HG03108 (cell line): ENCODE measurements at regions not wholly inside any gene's neighbourhood (a gene's known extent, or its start where the extent isn't known, plus 50 kb on each side); places are given as distances from the start of the nearest gene placed in this dataset.

Experiments used
- ATAC-seq: cut with Tn5 transposase; IDR thresholded peaks from one replicate; pipeline ENCODE4 v1.9.1; 2021; ENCODE audit warnings: moderate library complexity; ENCODE audit not compliant: unreplicated experiment

DNA sequence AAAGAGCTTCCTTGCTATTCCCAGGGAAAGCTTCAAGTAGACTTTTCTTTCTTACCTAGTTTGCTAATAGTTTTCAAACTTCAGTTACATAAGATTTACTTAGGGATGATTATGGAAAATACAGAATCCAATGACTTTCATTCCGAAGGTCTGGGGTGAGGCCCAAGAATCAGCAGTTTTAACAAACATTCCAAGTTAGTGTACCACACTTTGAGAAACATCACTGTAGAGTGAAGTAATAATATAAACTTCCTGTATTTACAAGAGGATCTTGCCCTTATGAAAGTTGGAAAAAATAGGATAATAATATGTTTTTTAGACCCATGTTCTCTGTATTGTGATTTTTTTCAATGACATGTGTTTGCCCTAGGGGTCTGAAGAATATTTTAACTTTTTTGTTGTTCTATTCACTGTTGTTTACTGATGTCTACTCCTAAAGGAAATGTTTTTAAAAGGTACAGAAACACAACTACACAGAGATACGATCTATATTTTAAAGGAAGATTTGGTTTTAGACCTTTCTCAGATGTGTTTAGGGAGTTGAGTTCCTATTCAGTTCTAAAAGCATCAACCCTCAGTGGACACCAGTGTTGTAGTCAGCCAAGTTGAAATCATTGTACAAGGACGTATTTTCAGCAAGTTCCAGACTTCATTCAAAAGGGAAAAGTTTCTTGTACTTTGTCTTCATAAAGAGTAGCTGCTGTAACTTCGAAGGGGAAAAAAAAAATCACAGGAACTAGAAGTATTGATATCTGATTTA lies 295.8 kb upstream of the SLC7A11 start:
- ATAC-seq, result no peak

DNA sequence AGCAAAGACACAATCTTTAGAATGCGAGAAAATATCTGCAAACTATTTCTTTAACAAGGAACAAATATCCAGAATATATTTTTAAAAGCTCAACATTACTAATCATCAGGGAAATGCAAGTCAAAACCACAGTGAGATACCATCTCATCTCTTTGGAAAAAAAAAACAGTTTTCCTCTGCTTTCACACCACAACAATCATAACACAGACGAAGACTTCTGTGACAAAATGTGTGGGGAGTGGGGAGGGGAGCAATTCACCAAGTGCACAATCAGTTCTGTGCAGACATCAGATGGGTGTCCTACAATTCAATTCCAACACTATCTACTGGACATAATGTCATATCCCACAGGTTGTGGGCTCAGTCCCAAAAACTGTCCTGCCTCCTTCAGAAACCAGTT lies 293.2 kb upstream of the SLC7A11 start:
- no peak for ATAC-seq

DNA sequence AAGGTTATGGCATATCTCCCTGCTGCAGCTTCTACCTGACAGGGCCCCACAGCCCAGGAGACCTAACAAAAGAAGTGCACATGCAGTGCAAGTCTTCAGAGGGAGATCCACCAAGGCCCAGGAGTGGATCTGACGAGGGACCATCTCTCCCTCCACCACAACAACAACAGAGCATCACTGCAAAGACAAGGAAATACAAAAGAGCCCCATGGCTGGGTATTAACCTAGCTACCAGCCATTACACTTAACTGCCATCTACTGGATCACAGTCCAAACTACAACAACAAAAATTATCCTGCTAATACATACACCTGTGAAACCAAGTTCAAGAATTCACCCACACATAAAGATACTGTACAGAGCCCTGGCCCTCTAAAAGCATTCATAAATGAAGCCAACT lies 280.2 kb upstream of the SLC7A11 start:
- no peak for ATAC-seq

DNA sequence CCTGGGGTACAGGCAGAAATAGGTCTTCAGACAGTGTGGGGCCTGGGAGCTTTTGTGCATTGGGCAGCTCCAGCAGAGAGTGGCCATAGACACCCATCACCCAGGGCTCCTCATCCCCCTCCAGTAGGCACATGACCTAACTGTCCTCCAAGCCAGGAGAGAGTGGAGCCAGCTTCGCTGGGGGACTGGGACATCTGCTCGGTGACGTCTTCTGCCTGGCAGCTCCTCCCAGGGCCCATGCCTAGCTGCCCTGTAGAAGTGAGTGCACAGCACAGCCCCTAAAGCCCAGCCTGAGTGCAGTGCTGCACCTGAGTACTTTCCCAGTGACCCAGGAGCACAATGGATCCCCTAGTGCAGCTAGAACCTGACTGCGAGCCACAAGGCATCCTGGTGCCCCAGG lies 279.7 kb upstream of the SLC7A11 start:
- no peak for ATAC-seq

DNA sequence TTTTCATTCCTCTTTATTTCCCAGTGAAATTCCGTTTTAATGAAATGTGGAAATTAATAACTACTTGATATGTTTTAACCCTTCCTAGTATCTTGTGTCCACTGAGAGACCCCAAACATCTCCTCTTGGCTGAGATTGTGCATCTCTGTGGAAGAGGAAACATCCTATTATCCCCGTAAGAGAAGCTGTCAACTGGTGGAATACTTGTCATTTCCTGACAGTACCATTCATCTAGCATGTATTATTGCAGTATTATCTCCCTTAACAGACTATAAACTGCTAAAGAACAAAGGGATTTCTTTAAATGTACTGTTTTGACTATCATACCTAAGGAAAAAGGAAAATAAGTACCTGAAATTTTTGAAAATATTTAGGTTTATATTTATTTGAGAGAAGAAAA lies 277.3 kb upstream of the SLC7A11 start:
- no peak for ATAC-seq

DNA sequence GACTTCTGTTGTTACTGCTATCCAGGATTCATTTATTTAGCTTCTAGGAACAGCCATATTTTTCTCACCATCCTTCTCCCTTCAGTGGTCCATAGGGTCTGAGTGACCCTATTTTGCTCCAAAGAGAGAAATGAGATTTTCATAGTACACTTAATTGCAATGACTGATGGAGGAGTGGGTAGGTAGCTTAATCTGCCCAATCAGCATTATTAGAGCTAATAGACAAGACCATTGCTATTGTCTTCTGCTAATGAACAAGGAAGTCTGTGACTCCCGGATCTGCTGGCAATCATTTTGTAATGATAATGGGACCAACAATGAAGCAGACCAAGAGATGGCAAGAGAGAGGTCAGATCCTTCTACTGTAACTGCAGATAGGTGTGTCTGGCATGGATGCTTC lies 271.4 kb upstream of the SLC7A11 start:
- ATAC-seq, result no peak

DNA sequence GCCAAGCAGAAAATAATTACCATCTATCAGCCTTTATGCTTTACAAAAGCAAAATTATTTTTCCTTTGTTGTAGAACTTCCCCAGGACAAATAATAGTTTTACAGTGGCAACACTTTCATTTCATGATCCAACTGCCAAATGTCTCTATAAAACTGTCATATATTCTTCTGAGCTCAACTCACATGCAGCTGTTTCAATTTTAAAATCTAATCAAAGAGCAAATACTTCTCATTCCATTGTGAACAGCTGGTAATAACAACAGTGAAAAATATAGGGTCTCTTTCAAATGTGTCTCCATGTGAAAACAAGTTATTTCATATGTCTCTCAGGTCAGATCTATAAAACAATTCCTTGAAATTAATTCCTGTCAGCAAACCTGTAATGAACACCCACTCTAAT lies 270.6 kb upstream of the SLC7A11 start:
- no peak for ATAC-seq

DNA sequence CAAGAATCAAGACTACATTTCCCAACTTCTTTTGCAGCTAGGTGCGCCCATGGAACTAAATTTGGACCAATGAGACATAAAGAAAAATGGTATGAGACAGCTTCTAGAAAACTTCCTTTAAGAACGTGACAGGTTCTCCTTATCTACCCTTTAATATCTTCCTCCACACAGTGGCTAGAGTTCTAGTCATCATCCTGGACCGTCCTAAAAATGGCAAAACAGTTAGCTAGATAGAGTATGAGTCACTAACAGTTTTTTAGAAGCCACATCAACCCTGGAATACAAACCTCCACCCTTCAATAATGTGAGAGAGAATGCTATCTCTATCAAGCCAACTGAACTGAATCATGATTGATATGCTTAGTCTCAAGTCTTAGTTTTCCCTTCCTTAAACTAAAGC lies 267.9 kb upstream of the SLC7A11 start:
- ATAC-seq, result no peak

DNA sequence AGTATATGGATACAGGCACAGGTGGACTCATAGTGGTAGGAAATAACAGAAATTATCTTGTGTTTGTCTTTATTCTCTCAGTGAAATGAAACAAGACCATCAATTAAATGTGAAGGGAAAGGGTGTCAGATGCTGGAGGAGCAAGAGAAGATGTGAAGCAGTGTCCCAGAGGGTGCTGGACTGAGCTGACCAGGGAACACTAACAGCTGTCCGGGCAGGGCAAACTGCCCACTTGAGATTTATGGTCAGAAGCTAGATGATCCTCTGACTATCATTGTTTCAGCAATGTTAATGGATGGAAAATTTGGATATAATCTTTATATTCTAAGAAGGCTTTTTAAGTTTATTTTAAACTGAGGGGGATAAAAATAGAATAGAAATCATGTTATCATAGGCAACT lies 267.2 kb upstream of the SLC7A11 start:
- ATAC-seq, result no peak

DNA sequence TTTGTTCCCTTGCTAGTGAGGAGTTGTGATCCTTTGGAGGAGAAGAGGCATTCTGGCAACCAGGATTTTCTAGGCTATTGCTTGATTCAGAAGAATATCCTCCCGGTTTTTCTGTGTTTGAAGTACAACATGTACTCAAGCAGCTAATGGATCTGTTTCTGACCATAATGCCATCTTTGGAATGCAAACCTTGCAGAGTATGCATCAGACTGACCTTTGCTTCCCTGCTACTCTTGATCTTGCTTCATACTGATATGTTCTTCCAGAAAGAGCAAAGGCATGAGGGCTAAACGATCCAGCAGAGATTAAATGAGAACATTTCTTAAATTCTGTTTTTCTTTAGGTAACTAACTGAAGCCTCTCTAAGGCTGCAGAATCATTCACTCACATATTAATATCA lies 265.4 kb upstream of the SLC7A11 start:
- ATAC-seq, result no peak

DNA sequence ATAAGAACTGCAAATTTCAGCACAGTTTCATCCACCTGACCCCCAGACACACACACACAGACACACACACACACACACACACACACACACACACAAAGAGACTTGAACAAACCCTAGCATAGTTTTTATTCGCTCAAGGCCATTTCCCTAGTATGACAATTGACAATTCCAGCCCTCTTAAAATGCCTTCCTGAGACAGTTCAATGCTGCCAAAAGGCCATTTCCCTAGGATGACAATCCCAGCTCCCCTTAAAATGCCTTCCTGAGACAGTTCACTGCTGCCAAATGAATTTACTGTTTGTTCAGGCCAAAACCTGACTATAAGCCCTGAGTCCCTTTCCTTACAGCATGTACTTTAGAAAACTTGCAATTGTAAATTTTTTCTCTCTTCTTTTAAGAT lies 259.5 kb upstream of the SLC7A11 start:
- ATAC-seq, result no peak

DNA sequence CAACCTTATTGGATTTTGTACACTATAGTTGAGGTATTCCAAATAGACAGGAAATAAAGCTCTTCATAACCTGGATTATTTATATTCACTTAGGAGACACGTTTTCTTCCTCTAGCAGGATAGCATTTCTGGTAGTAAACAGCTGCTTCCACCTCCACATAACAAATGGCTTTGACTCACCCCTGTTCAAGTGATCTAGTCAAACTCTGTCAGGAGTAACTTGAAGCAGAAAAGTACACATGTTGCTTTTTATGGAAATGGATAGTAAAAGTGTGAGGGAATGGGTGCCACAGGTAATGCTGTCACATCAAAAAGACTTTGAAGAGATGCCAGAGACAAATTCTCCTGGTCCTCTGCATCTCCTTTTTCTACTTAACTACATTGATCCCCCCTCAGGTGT lies 258.7 kb upstream of the SLC7A11 start:
- no peak for ATAC-seq

DNA sequence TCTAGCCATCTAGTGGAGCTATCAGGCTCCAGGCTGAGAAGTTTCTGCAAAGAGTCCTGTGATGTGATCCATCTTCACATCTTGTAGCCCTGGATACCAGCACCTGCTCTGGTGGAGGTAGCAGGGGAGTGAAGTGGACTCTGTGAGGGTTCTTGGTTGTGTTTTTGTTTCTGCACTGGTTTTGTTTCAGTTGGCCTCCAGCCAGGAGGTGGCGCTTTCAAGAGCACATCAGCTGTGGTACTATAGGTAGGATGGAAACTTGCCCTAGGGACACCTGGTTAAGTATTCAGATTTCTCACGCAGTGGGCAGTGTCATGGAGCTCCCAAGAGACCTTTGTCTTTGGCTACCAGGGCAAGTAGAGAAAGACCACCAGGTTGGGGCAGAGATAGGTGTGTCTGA lies 257.5 kb upstream of the SLC7A11 start:
- ATAC-seq, result no peak

DNA sequence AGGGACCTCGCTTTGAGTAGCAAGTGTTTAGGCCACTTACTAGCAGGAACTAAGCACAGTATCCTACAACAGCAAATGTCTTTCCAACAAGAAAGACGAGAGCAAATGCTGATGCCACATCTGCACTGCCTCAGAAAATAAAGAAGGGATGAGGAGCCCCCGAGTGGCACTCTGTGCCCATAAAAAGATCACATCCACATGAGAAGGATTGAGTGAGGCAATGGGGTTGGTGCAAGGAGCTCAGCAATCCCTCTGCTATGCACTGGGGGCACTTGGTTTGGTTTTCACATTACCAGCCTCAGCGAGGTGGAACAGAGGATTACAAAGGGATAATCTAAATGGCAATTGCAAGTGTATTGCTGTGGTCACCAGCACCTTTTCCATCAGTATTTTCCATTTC lies 252.8 kb upstream of the SLC7A11 start:
- ATAC-seq, result no peak

DNA sequence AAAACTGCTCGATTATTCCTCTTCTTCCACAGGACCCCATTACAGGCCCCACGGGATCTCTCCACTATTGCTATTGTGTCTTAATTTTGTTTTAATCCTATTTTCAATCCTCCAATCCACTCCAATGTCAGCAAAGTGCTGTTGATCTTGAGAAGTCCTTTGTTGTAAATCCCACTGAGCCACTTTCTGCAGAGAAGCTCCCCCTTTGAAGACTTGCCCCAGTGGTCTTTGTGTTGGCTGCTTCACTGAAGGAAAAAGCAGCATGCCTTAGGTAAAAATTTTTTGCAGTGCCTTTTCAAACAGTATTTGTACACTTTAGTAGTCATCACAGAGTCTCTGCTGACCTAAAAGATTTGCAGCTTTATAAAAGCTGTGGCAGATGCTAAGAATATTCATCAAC lies 252.0 kb upstream of the SLC7A11 start:
- no peak for ATAC-seq

DNA sequence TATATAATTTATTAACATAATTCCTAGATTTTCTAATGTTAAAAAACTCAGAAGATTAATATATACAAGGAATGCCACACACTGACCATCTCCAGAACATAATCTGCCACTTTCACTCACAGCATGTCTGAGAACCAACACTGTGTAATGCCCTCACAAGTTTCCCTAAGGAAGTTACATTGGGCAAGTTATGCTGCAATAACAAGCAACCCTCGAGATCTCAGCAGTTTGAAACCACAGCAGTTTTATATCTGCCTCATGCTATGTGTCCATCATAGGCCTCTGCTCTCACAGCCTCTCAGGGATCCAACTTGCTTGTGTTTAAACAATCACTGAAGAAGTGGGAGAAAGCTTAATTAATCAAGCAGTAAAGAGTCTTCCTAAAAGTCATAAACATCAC lies 250.0 kb upstream of the SLC7A11 start:
- ATAC-seq, result no peak

DNA sequence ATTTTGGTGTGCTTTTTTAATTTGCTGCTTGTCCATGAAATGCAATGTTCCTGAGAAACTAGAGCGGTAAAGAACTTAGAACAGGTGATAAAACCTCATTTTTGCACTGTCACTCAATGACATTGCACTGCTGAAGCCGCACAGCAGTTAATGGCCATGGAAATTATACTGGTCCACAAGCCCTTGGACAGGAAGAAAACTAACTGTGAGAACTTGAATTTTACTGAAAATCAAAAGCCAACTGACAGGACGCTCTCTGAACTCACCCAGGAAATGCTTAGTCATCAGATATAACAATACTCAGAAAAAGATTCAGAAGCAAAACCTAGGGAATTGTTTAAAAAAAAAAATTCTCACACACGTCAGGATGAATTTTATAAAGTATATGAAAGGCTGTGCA lies 246.4 kb upstream of the SLC7A11 start:
- no peak for ATAC-seq

DNA sequence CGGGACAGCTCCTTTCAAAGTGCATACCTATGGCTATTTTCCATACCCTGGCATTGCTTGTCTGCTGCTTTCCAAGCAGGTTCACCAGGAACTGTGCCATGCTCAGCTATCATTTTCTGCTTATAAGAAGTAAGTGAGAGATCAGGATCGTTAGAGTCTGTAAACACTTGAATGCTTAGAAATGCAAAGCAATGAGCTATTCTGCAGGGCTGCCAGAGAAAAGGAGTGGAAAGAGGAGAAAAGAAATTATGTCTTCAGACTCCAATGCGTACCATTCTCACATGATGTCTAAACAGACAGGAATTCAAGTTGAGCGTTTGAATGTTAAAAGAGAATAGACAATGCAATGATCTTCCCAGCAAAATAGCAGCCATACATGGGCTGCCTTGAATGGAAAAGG lies 245.5 kb upstream of the SLC7A11 start:
- ATAC-seq, result no peak

DNA sequence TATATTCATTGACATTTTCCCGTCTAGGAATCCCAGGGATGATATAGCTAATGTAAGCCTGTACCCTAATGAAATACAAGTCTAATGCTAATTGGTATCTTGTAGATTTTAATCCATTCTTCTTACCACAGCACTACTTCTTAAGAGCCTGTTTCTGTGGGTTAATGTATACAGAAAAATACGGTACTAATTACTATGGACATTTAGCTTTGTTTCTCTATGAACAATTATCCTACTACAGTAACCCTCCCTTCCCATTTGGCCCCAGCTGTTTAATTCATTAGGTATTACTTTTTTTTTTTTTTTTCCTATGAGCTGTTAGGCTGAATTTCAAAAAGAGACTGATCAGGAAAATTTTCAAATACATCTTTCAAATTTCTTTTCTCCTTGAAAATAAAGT lies 245.1 kb upstream of the SLC7A11 start:
- ATAC-seq, result no peak

DNA sequence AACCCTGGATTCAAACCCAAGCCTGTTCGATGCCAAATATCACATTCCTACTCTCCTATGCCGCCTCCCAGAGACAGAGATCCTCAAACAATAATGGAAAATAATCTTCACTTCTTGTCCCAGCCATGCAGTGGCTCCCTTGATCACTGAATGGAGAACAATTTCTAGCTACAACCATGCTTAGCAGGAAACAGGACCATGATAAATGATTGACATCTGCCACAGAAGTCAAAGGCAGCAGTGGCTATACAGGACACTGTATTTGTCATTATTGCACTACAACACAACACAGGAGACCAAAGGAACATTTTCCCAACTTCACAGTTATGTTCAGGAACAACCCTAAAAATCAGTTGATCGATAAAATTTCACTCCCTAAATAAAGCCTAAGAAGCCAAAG lies 243.3 kb upstream of the SLC7A11 start:
- no peak for ATAC-seq

DNA sequence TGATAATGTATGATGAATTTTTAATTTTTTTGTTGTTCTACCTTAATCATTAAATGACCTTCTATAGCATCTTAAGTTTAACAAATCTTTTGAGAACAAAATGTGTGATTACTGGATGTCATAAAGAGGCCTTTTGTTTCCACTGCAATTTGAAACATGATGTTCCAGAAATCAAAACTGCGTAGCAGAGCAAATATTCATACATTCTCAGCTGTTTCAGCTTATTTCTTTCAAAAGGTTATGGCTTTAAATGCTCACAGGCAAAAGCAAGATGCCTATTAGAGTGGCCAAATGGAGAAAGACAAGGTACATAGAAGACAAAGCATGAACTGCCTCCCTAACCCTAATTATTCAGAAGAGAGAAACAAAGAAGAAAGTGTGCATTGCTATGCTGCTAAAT lies 233.0 kb upstream of the SLC7A11 start:
- no peak for ATAC-seq

DNA sequence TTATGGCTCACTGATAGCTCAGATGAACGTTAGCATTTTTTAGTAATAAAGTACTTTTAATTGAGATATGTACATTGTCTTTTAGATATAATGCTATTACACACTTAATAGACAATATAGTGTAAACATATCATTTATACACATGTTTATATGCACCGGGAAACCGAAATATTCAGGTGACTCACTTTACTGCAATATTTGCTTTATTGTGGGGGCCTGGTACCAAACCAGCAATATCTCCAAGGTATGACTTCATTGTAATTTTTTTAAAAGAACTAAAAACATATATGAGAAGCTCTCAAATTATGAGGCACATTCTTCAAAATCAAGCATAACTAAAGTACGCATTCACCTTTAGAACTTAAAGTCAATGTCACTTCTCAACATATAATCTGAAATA lies 231.2 kb upstream of the SLC7A11 start:
- ATAC-seq, result no peak
